Astrocyte of the hippocampus (primary cell): ENCODE measurements at regions not wholly inside any gene's neighbourhood (a gene's known extent, or its start where the extent isn't known, plus 50 kb on each side); places are given as distances from the start of the nearest gene placed in this dataset.
"Not testable (repeated sequence)": the region's sequence is repeated elsewhere in the genome, so short reads cannot be mapped to it uniquely, and the experiment has no call there.

ENCODE experiments used
- DNase-seq: peaks from one replicate; pipeline ENCODE4 v3.0.0; 2011; ENCODE audit warnings: low read depth, low spot score

GRCh38 chr1:73092383-73092782 lies 810.0 kb upstream of the NEGR1 start:
- DNase-seq, result no peak

- DNase-seq, result no peak
Observed at GRCh38 chr1:73066866-73067265, 784.5 kb upstream of the NEGR1 start.

- peak; percentile 7 for DNase-seq
Observed at GRCh38 chr1:73065339-73066041, 783.2 kb upstream of the NEGR1 start.

DNA sequence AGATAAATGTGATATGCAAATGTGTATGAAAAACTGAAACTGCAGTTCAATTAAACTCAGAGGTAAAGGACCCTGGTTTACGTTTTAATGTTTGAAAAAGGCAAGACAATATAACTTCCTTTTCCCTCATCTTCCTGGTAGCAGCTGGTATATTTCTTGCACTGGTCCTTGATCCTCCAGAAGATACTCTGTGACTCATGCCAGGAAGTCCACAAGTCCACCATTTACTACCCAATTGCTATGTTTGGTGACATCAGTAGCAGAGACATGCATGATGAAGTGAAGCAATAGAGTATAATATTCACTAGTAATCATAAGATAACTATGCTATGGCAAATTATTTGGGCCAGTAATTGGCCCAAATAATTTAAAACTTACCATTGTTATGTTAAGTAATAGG lies 774.5 kb upstream of the NEGR1 start:
- no peak for DNase-seq

DNA sequence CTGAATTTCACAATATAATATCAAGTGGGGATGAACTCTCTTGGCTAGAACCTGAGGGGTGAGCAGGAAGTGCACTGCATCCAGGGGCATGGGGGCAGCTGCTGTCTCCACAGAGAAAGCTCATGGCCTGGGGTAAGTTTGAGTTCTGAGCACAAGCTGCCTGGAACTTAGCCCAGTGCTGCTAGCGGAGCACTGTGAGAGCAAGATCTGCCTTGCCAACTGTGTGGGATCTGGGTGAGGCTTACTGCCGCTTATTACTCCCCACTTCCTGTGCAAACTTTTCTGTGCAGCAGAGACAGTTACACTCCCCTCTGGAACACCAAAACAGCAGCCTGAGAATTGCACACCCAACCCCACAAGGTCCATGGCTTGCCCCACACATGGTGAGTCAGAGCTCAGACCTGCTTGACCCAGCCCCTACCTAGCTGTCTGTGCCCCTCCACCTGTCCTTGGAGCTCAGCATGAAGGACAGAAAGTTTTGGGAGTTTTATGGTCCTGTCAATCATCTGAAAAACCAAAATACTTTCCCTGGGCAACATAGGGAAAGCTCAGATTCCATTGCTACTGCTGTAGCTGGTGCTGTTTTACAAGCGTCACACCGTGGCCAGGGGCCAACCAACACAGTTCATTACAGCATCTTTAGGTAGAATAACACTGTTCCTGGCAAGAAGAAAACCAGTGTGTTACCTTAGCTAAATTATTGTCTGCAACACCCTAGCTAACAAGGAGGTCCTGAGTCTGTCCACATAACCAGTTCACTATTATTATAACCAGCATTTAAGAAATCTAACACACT lies 762.1 kb upstream of the NEGR1 start:
- DNase-seq, result peak; percentile 44

- peak; percentile 16 for DNase-seq
Observed at GRCh38 chr1:73042403-73042802, 760.1 kb upstream of the NEGR1 start.

DNA sequence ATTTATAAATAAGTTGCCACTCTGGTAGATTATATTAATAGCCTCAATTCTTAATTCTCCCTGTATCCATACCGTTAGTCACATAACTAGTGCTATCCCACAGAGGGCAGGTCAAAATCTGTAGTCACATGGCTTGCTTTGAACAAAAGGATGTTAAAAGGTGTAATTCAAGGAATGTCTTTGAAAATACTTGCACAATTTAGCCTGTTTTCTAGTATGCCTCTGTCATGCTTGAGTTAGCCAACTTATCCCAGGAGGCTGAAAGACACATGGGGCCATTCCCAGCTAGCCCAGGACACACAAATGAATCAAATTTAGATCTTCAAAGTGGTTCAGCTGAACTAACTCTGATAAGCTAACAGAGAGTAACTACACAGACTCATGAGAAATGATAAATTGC lies 758.5 kb upstream of the NEGR1 start:
- DNase-seq, result peak; percentile 12

DNA sequence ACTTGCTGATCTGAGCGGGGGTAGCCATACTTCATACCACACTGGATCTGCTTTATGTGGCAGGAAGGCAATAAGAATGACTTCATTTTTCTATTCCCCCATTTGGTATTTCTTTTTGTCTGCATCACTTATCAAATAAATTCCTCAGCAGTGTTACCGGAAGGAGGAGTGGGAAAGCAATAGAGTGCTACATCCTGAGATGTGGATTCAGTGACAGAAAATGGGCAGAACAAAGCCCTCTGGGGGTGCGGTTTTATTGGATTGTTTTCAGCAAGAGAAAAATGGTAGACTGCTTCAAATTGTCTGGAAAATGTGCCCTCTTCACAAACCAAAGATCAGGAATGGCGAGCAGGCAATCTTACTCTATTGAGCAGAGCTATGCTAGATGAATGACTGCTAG lies 751.9 kb upstream of the NEGR1 start:
- DNase-seq, result no peak

- no peak for DNase-seq
Observed at GRCh38 chr1:73033640-73034039, 751.3 kb upstream of the NEGR1 start.

- DNase-seq, result no peak
Observed at GRCh38 chr1:73029571-73029970, 747.2 kb upstream of the NEGR1 start.

DNA sequence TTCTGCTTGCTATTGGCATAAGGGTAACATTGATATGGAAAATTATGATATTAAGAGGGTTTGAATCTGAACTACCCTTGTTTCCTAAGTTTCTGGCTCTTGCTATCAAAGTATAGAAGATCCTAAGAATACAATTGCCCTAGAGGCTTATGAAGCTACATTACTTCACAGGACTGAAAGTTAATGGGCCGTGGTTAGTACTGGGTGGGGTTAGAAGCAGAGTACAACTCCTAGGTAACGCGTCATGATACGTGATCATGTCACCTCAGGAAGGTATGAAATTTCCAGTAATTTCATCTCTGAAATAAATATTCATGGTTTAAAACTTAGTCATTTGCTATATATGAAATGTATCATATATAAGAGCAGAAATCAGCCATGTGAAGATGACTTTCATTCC lies 743.8 kb upstream of the NEGR1 start:
- DNase-seq, result no peak

GRCh38 chr1:73009938-73010337 lies 727.6 kb upstream of the NEGR1 start:
- no peak for DNase-seq

DNA sequence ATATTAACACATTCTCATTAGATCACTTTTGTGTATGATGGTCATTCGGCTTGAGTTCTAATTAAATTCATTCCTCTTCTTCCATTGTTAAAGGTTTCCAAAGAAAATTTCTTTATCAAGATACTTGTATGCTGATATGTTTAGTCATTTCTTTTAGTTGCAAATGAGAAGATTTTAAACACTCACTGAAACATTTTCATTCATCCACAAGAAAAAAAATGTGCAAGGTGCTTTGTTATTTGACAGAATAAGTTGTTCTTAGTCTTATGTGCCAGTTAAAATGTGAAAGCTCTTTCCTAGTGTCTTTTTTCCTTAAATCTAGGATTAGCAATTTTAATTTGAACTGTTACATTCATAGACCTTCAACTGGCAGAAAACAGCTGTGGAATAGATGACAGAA lies 727.0 kb upstream of the NEGR1 start:
- no peak for DNase-seq

DNA sequence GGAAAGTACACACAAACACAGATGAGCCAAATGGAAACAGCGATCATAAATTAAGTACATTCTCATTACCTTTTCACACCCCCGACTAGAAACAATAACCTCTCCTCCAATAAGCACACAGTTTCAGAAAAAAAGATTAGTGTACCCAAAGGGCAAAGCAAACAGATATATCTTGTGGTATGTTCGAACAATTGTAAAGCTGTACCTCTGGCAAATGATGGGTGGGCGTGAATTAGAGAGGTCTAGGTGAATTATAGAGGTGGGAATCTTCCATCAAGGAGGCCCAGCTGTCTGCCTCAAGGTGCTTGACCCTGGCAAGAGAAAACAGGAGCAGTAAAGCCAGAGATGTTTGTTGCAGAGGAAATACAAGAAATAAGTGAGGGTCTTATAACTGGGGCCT lies 715.3 kb upstream of the NEGR1 start:
- no peak for DNase-seq

DNA sequence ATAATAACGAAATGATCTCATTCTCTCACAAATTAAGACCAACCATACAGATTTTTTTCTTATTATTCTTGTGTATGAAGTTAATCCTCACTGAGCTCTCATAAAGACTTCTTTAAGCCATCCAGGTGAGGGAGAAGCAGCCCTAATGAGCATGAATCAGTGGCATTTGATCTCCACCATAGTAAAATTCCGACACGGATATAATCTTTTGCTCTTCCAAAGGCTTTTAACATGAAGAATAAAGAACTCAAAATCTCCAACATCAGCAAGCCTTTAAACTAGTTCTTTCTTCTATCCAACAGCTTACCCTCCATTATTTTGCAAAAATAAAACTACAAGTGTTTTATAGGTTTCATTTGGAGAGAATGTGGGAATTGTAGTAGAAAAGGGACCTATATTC lies 714.7 kb upstream of the NEGR1 start:
- DNase-seq, result no peak

- not testable (repeated sequence) for DNase-seq
Observed at GRCh38 chr1:72987871-72988270, 705.5 kb upstream of the NEGR1 start.

- DNase-seq, result no peak
Observed at GRCh38 chr1:72986591-72987290, 704.4 kb upstream of the NEGR1 start.

GRCh38 chr1:72985024-72985423 lies 702.7 kb upstream of the NEGR1 start:
- DNase-seq, result not testable (repeated sequence)

GRCh38 chr1:72983011-72983410 lies 700.7 kb upstream of the NEGR1 start:
- not testable (repeated sequence) for DNase-seq

DNA sequence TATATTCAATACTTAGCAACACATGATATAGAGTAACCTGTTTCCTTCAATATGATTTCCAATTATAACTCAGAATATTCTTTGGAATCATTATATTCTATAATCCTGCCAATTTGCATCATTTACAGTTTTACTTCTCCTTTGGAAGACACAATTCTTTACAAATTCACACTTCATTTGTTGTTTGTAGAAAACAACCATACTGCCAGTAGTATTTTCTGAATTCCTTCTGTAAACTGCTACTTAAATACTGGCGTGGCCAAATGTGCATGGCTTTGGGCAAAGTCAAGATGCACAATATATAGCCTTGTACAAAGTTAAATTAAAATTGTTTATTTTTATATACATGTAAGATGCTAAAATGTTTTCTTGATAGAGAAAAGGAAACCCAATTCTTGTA lies 687.1 kb upstream of the NEGR1 start:
- DNase-seq, result no peak

GRCh38 chr1:72954943-72955342 lies 672.6 kb upstream of the NEGR1 start:
- DNase-seq, result peak; percentile 2

- DNase-seq, result not testable (repeated sequence)
Observed at GRCh38 chr1:72950900-72951299, 668.6 kb upstream of the NEGR1 start.
